Calu3 (cell line): ENCODE measurements at regions not wholly inside any gene's neighbourhood (a gene's known extent, or its start where the extent isn't known, plus 50 kb on each side); places are given as distances from the start of the nearest gene placed in this dataset.
"Not testable (repeated sequence)": the region's sequence is repeated elsewhere in the genome, so short reads cannot be mapped to it uniquely, and the experiment has no call there.

Experiments
- BruUV-seq: library from RNA; stranded (reverse); fragments of 400-500 nt; replicated peaks from 2 replicates; lab custom pipeline; 2021; lab: Mats Ljungman, UMichigan
- CTCF ChIA-PET: fragments of 300-600 bp; sonication (Branson Sonifier 250); formaldehyde crosslinking; loops from one replicate; lab custom pipeline; 2022; ENCODE audit warnings: antibody characterized with exemption; lab: Charles Lee
- DNase-seq: peaks from one replicate; pipeline ENCODE4 v3.0.0; 2022
- H3K27ac Mint-ChIP-seq: one replicate; pipeline ENCODE4 v1.8.0; 2022; ENCODE audit warnings: mixed read lengths; ENCODE audit not compliant: unreplicated experiment
- H3K27me3 Mint-ChIP-seq: one replicate; pipeline ENCODE4 v1.8.0; 2022; ENCODE audit warnings: mixed read lengths; ENCODE audit not compliant: unreplicated experiment
- H3K36me3 Mint-ChIP-seq: one replicate; pipeline ENCODE4 v1.8.0; 2022; ENCODE audit warnings: mild to moderate bottlenecking, moderate library complexity, mixed read lengths; ENCODE audit not compliant: insufficient read depth, unreplicated experiment
- H3K4me1 Mint-ChIP-seq: one replicate; pipeline ENCODE4 v1.8.0; 2022; ENCODE audit warnings: mild to moderate bottlenecking, low read depth, mixed read lengths; ENCODE audit not compliant: unreplicated experiment
- H3K4me3 Mint-ChIP-seq: one replicate; pipeline ENCODE4 v1.8.0; 2022; ENCODE audit warnings: mild to moderate bottlenecking, low read depth, moderate library complexity, mixed read lengths; ENCODE audit not compliant: unreplicated experiment
- H3K9me3 Mint-ChIP-seq: one replicate; pipeline ENCODE4 v1.8.0; 2022; ENCODE audit warnings: low read depth, mixed read lengths; ENCODE audit not compliant: unreplicated experiment
- intact Hi-C: fragments of 100-400 bp; cut with micrococcal nuclease; formaldehyde crosslinking; loops from one replicate; pipeline ENCODE4 v1.10.0; 2022; ENCODE audit not compliant: unreplicated experiment

- H3K4me1 Mint-ChIP-seq, H3K9me3 Mint-ChIP-seq, H3K4me3 Mint-ChIP-seq, H3K36me3 Mint-ChIP-seq, BruUV-seq, H3K27ac Mint-ChIP-seq, CTCF ChIA-PET, intact Hi-C loops, H3K27me3 Mint-ChIP-seq, DNase-seq: not testable (repeated sequence)
Measured at GRCh38 chr2:110020269-110020668, 95.4 kb downstream of the MALL start.

- intact Hi-C loops, H3K27me3 Mint-ChIP-seq, DNase-seq, H3K9me3 Mint-ChIP-seq, H3K4me3 Mint-ChIP-seq, BruUV-seq, H3K27ac Mint-ChIP-seq, H3K36me3 Mint-ChIP-seq, CTCF ChIA-PET, H3K4me1 Mint-ChIP-seq: not testable (repeated sequence)
Measured at GRCh38 chr2:110022278-110022677, 93.3 kb downstream of the MALL start.

- H3K4me1 Mint-ChIP-seq, H3K4me3 Mint-ChIP-seq, DNase-seq, H3K9me3 Mint-ChIP-seq, H3K27me3 Mint-ChIP-seq, intact Hi-C loops, H3K27ac Mint-ChIP-seq, BruUV-seq, H3K36me3 Mint-ChIP-seq: not testable (repeated sequence)
- CTCF ChIA-PET = interaction anchor here (0.6 kb wide), 1 partner anchor 848 kb away, joined by 3 read pairs; no protein-coding TSS in a partner anchor
Measured at GRCh38 chr2:110026126-110026785, 89.4 kb downstream of the MALL start.

GRCh38 chr2:110028411-110028810 is 87.2 kb downstream of the MALL start:
- H3K27me3 Mint-ChIP-seq, H3K4me3 Mint-ChIP-seq, DNase-seq, H3K27ac Mint-ChIP-seq, intact Hi-C loops, H3K4me1 Mint-ChIP-seq, CTCF ChIA-PET, H3K36me3 Mint-ChIP-seq, H3K9me3 Mint-ChIP-seq, BruUV-seq: not testable (repeated sequence)

GRCh38 chr2:110030894-110031293 is 84.7 kb downstream of the MALL start:
- H3K27me3 Mint-ChIP-seq, BruUV-seq, H3K4me3 Mint-ChIP-seq: not testable (repeated sequence)

GRCh38 chr2:110031722-110032327 is 83.8 kb downstream of the MALL start:
- CTCF ChIA-PET, H3K27me3 Mint-ChIP-seq, H3K36me3 Mint-ChIP-seq, DNase-seq, H3K4me1 Mint-ChIP-seq, H3K4me3 Mint-ChIP-seq, H3K9me3 Mint-ChIP-seq, BruUV-seq, H3K27ac Mint-ChIP-seq, intact Hi-C loops: not testable (repeated sequence)

More at GRCh38 chr2:110030894-110031293, 84.7 kb downstream of the MALL start:
- H3K4me1 Mint-ChIP-seq, intact Hi-C loops, H3K9me3 Mint-ChIP-seq, H3K36me3 Mint-ChIP-seq, DNase-seq, H3K27ac Mint-ChIP-seq, CTCF ChIA-PET: not testable (repeated sequence)
